AG09319 (cell line): ENCODE measurements at regions not wholly inside any gene's neighbourhood (a gene's known extent, or its start where the extent isn't known, plus 50 kb on each side); places are given as distances from the start of the nearest gene placed in this dataset.

ENCODE experiments used
- DNase-seq: peaks from one replicate; pipeline ENCODE4 v3.0.0-alpha.2; 2010; ENCODE audit warnings: low read depth; ENCODE audit errors: extremely low read depth
- CTCF ChIP-seq: IDR thresholded peaks from 2 replicates; pipeline ENCODE4 v1.5.1; 2011; ENCODE audit warnings: low read depth, mild to moderate bottlenecking, inconsistent platforms, low read length, moderate library complexity

GRCh38 chr16:64459821-64460220 is 662.0 kb downstream of the CDH11 start:
- TF ChIP-seq CTCF: no peak

GRCh38 chr16:64459402-64459801 is 662.5 kb downstream of the CDH11 start:
- TF ChIP-seq CTCF: no peak
- no peak for DNase-seq

More at GRCh38 chr16:64459821-64460220, 662.0 kb downstream of the CDH11 start:
- DNase-seq: no peak

GRCh38 chr16:64455275-64455674 is 666.6 kb downstream of the CDH11 start:
- DNase-seq: no peak
- peak; percentile 30 for TF ChIP-seq CTCF

- TF ChIP-seq CTCF: no peak
- no peak for DNase-seq
Measured at GRCh38 chr16:64453646-64454045, 668.2 kb downstream of the CDH11 start.

- DNase-seq: no peak
- no peak for TF ChIP-seq CTCF
Measured at GRCh38 chr16:64452446-64452845, 669.4 kb downstream of the CDH11 start.

- DNase-seq: no peak
- no peak for TF ChIP-seq CTCF
Measured at GRCh38 chr16:64450177-64450576, 671.7 kb downstream of the CDH11 start.

GRCh38 chr16:64449506-64449905 is 672.4 kb downstream of the CDH11 start:
- DNase-seq: no peak
- TF ChIP-seq CTCF: no peak

GRCh38 chr16:64445649-64446048 is 676.2 kb downstream of the CDH11 start:
- no peak for TF ChIP-seq CTCF

More at GRCh38 chr16:64445649-64446048, 676.2 kb downstream of the CDH11 start:
- no peak for DNase-seq
